Right atrium auricular region (tissue), 2 donors: ENCODE measurements at regions not wholly inside any gene's neighbourhood (a gene's known extent, or its start where the extent isn't known, plus 50 kb on each side); places are given as distances from the start of the nearest gene placed in this dataset.

Experiments
- DNase-seq: peaks from one replicate; pipeline ENCODE4 v3.0.0-alpha.2; 2019; ENCODE audit warnings: low spot score
- H3K27ac ChIP-seq, 2 donors: fragments of 200-600 bp; sonication (generic); 1 replicate in 1 of 2; 2 replicates in 1 of 2; pipeline ENCODE4 v1.5.1; 2016 to 2019
- H3K27me3 ChIP-seq, 2 donors: fragments of 200-600 bp; sonication (generic); one replicate each; pipeline versions ENCODE4 v1.5.1 to v1.6.0; 2017 to 2019
- H3K36me3 ChIP-seq: fragments of 200-600 bp; sonication (generic); one replicate; pipeline ENCODE4 v1.5.1; 2016
- H3K4me1 ChIP-seq, 2 donors: fragments of 200-600 bp; sonication (generic); one replicate each; pipeline versions ENCODE4 v1.5.1 to v1.6.0; 2017 to 2019
- H3K4me3 ChIP-seq, 2 donors: fragments of 200-600 bp; sonication (generic); 1 replicate in 1 of 2; 2 replicates in 1 of 2; pipeline ENCODE4 v1.5.1; 2017 to 2019; ENCODE audit warnings: mild to moderate bottlenecking in 1 of 2, moderate library complexity in 1 of 2
- H3K9me3 ChIP-seq, 2 donors: fragments of 200-600 bp; sonication (generic); one replicate each; pipeline ENCODE4 v1.5.1; 2019
- CTCF ChIP-seq, 2 donors: fragments of 200-600 bp; sonication (generic); IDR thresholded peaks; one replicate each; pipeline ENCODE4 v1.5.1; 2019; ENCODE audit warnings: antibody characterized with exemption in 2 of 2

GRCh38 chr12:24232531-24232930 lies 283.1 kb upstream of the SOX5 start:
- TF ChIP-seq CTCF (IDR thresholded peaks at IDR 0.05) = no peak
- no peak for DNase-seq
- no peak overlapping the region for H3K27ac ChIP-seq
- no peaks in the 10 kb centered on the region for H3K9me3 ChIP-seq
- H3K4me1 ChIP-seq = peaks cover 0 to 4% of the 10 kb centered on the region in 2 donors
- H3K4me3 ChIP-seq = no peak overlapping the region
- no peaks in the 10 kb centered on the region for H3K27me3 ChIP-seq
- H3K36me3 ChIP-seq = no peaks in the 10 kb centered on the region

- TF ChIP-seq CTCF (IDR thresholded peaks at IDR 0.05) = no peak
- no peak overlapping the region for H3K27ac ChIP-seq
Observed at GRCh38 chr12:24231298-24231697, 281.8 kb upstream of the SOX5 start.

GRCh38 chr12:24230061-24230701 lies 280.7 kb upstream of the SOX5 start:
- Histone ChIP-seq H3K36me3 (no peaks in the 10 kb centered on the region), H3K27me3 (no peaks in the 10 kb centered on the region), H3K4me3 (no peak overlapping the region), H3K4me1 (peaks cover 0 to 4% of the 10 kb centered on the region in 2 donors), H3K27ac (no peak overlapping the region), H3K9me3 (no peaks in the 10 kb centered on the region)
- no peak for DNase-seq
- no peak for TF ChIP-seq CTCF (IDR thresholded peaks at IDR 0.05)

More at GRCh38 chr12:24231298-24231697, 281.8 kb upstream of the SOX5 start:
- no peak overlapping the region for H3K4me3 ChIP-seq
- H3K27me3 ChIP-seq = no peaks in the 10 kb centered on the region
- peaks cover 0 to 4% of the 10 kb centered on the region in 2 donors for H3K4me1 ChIP-seq
- H3K36me3 ChIP-seq = no peaks in the 10 kb centered on the region
- DNase-seq = no peak
- H3K9me3 ChIP-seq = no peaks in the 10 kb centered on the region

- no peak overlapping the region for H3K27ac ChIP-seq
- TF ChIP-seq CTCF (IDR thresholded peaks at IDR 0.05) = no peak
- DNase-seq = no peak
Observed at GRCh38 chr12:24229031-24229700, 279.7 kb upstream of the SOX5 start.

GRCh38 chr12:24228371-24228770 lies 278.9 kb upstream of the SOX5 start:
- no peak for DNase-seq
- H3K36me3 ChIP-seq = no peaks in the 10 kb centered on the region

More at GRCh38 chr12:24229031-24229700, 279.7 kb upstream of the SOX5 start:
- H3K36me3 ChIP-seq = no peaks in the 10 kb centered on the region
- H3K4me3 ChIP-seq = no peak overlapping the region
- H3K9me3 ChIP-seq = no peaks in the 10 kb centered on the region
- H3K4me1 ChIP-seq = peaks cover 0 to 4% of the 10 kb centered on the region in 2 donors
- no peaks in the 10 kb centered on the region for H3K27me3 ChIP-seq

More at GRCh38 chr12:24228371-24228770, 278.9 kb upstream of the SOX5 start:
- Histone ChIP-seq H3K27me3 (no peaks in the 10 kb centered on the region), H3K4me3 (no peak overlapping the region), H3K4me1 (peaks cover 0 to 4% of the 10 kb centered on the region in 2 donors), H3K9me3 (no peaks in the 10 kb centered on the region), H3K27ac (no peak overlapping the region)
- TF ChIP-seq CTCF (IDR thresholded peaks at IDR 0.05) = no peak
